NCI-H446 treated with DMSO at 0.1 percent for 48 hours (cell line): ENCODE measurements at regions not wholly inside any gene's neighbourhood (a gene's known extent, or its start where the extent isn't known, plus 50 kb on each side); places are given as distances from the start of the nearest gene placed in this dataset.
"Not testable (repeated sequence)": the region's sequence is repeated elsewhere in the genome, so short reads cannot be mapped to it uniquely, and the experiment has no call there.

Experiments used
- DNase-seq: peaks from one replicate; lab custom pipeline; 2025; lab: John Stamatoyannopoulos, UW

GRCh38 chr10:64732372-64732957 lies 1211.3 kb downstream of the REEP3 start:
- no peak for DNase-seq

DNA sequence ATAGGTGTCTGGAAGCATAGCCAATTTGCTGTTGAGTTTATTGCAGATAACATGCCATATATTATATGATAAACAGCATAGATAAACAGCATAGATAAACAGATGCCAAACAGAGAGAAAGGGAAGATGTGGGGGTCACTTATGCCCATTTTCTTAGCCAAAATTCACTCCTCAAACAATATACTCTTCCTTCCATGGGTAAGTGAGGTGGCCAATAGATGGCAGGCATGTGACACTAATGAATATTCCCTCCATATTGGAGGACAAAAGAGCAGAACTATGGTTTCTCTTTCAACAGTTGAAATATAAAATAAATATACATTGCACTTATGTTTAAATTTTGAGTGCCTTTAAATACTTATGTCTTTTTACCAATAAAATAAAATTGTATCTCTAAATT lies 1212.8 kb downstream of the REEP3 start:
- no peak for DNase-seq

- no peak for DNase-seq
Observed at GRCh38 chr10:64738462-64738861, 1217.3 kb downstream of the REEP3 start.

DNA sequence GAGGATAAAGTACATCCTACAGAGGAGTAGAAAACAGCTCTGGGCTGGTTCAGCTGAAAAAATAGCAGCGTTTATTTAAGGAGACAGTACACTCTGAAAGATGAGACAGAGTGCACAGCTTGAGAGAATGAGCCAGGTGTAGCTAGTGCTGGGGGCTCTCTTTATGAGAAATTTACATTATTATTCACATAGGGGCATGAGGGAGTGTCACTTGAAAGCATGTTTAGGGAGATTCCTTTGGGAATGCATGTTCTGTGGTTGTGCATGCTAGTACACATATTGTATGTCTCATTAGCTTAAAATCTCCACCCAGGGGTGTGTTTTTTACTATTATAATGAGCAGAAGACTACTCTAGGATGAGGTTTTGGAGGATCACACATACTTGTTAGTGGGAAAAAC lies 1224.4 kb downstream of the REEP3 start:
- no peak for DNase-seq

DNA sequence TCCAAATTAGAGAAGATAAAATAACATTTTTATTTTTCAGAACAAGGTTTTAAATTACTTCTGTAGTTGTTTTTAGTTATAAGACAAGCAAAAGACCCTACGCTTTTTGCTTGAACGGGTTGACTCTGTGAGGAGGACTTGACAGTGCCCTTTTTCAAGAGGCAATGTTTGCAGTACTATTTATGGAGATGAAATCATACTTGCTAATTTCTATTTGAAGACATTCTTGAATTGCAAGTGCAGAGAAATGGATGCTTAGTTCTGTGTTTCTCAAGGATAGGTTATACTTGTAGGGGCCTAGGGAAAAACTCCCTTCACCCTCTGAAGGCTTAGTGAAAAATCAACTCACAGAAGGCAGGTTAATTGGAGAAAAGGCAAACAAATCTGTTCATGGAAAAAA lies 1229.5 kb downstream of the REEP3 start:
- no peak for DNase-seq

- DNase-seq: no peak
Observed at GRCh38 chr10:64753516-64753915, 1232.3 kb downstream of the REEP3 start.

DNA sequence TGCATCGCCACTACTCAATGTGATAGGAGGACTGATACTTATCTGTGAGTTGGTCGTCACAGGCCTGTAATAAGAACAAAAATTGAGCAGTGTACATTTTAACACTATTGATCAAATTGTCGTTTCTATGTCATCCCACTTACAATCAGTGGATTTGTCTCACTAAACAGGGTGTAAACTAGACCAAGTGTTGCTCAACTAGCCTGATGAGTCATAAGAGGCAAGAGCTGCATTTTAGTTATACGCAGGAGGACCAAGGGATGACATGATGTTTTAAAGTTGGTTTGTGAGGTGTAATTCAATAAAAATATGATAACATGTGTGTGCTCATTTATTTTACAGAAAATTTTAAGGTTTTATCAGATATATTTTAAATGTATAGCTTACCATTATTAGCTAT lies 1239.2 kb downstream of the REEP3 start:
- no peak for DNase-seq

DNA sequence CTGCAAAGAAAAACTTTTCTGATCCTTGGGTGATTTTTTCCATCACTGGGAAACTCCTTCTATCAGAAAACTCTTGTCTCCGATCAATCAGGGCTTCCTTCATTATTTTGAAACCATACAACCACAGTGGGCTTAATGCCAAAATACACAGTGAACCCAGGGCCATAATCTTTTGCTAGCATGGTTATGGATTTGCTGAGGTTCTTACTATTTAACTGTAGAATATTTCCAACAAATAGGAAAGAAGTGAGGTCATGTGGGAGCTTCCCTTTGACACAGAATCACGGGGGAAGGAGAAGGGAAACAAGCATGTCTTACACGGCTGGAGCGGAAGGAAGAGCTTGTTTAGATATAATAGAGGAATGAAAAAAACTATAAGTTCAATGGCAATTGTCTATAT lies 1241.7 kb downstream of the REEP3 start:
- DNase-seq: no peak

DNA sequence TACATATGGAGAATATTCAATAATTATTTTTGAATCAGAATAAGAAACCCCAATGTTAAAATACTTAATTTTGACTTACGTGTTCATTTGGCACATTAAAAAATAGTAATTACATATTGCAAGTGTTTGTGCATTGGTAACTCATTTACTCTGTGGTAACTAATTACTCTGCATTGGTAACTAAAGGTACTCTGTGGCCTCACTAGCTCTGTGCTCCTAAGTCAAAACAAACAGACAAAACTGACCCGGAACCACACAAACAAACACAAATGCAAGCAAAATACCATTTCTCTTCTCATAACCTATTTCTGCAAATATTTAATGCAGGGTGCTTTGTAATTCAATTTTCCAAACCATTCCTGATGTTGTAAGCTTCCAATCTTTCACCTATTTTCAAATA lies 1244.3 kb downstream of the REEP3 start:
- no peak for DNase-seq

DNA sequence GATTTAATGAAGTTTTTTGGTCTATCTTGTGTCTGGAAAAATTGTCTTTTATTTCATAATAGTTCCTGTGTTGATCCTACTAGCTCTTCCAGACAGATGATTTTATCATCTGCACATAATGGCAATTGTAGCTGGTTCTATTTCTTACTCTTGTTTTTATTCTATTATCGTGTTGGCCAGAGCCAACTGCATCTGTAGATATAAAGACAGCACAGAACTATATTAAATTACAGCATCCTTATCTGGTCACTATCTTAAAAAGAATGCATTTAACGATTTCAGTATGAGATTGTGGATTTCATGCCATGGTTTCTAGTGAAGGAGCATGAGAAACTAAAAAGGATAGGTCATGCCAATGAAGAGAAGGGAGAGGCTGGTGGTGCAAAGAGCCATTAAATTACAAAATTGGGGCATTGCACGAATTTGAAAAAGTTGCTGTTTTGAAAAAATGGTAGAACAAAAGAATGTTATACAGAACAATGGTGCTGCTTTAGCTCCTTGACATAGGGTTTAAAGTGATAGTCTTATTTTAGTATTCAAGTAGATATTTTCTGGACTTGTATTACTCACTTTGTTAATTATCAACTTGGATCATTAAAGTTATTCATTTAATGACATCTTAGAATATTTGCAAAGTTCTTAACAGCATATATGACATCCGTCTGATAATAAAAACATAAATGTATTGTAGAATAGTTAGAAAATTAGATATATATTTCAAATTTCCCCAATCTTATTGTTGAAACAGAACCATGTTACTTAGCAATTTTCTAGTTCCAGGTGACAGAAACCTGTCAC lies 1250.3 kb downstream of the REEP3 start:
- DNase-seq: no peak

DNA sequence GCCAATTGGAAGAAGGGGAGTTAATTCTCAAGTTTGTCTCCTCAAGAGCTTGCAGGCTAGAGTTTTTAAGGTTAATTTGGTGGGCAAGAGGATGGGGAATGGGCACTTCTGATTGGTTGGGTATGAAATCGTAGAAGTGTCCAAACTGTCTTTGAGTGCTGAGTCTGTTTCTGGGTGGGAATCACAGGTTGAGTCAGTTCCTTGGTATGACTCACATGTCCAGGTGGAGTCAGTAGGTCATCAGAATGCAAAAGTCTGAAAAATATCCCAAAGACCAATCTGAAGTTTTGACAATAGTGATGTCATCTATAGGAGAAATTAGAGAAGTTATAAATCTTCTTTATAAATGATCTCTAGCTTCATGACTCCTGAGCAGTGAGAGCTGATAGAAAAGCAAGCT lies 1252.2 kb downstream of the REEP3 start:
- no peak for DNase-seq

DNA sequence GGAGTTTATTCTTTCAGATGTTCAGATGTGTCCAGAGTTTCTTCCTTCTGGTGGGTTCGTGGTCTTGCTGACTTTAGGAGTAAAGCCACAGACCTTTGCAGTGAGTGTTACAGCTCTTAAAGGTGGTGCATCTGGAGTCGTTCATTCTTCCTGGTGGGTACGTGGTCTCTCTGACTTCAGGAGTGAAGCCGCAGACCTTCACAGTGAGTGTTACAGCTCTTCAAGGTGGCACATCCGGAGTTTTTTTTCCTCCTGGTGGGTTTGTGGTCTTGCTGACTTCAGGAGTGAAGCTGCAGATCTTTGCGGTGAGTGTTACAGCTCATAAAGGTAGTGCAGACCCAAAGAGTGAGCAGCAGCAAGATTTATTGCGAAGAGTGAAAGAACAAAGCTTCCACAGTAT lies 1263.2 kb downstream of the REEP3 start:
- not testable (repeated sequence) for DNase-seq

DNA sequence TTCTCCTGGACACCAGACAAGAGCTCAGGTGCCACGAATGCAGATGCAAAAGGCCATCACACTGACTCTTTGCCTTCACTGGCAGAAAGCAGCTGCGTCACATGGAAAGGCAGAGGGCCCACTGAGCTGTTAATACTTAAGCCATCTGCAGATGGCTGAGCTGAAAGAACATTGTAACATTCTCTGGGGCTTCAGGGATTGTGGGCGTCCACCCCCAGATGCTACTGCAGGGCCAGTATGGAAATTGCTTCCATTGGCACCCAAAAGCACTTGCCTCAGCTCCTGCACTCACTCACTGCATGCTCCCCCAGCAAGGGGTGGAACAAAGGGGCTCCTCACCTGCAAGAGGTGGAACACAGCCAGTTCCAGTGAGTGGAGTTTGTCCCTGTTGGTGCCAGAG lies 1264.6 kb downstream of the REEP3 start:
- DNase-seq: no peak

DNA sequence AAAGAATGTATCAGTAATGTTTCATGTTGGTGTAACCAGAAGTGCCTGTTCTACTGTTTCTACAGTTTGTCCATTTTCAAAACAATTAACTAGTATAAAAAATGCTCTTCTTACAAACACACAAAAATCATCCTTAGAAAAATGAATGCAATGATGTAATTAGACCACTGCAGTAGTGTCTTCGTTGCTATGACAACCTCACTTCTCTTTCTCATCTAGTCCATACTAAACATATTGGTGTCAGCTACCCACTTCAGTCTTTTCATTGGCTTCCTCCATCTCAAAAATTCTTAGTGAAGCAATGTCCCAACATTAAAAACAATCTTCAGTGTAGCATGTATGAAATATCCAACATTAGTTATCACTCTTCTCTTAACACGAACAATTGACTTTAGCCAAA lies 1265.8 kb downstream of the REEP3 start:
- no peak for DNase-seq

DNA sequence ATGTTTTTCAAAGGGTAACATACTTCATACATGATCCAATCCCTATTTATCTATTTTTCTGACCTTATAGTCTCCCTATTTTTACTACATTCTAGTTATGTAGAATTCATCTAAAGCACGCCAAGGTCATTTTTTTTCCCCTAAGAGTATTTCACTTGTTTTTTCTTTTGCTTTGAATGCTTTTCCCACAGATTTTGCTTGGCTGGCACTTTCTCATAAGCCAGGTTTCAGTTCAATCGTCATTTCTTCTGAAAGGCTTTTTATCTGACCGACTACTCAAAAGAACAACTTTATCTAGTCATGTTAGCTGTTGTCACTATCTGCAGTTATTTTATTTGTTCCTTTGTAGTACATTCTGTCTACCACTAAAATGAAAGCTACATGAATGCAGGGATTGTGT lies 1274.6 kb downstream of the REEP3 start:
- no peak for DNase-seq

- DNase-seq: no peak
Observed at GRCh38 chr10:64798297-64798696, 1277.1 kb downstream of the REEP3 start.

- DNase-seq: not testable (repeated sequence)
Observed at GRCh38 chr10:64808233-64808632, 1287.0 kb downstream of the REEP3 start.

DNA sequence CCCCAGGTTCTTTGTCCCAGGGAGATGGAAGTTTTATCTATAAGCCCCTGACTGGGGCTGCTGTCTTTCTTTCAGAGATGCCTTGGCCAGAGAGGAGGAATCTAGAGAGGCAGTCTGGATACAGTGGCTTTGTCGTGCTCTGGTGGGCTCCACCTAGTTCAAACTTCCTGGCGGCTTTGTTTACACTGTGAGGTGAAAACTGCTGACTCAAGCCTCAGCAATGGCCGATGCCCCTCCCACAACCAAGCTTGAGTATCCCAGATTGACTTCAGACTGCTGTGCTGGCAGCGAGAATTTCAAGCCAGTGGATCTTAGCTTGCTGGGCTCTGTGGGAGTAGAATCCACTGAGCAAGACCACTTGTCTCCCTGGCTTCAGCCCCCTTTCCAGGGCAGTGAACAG lies 1288.8 kb downstream of the REEP3 start:
- not testable (repeated sequence) for DNase-seq

DNA sequence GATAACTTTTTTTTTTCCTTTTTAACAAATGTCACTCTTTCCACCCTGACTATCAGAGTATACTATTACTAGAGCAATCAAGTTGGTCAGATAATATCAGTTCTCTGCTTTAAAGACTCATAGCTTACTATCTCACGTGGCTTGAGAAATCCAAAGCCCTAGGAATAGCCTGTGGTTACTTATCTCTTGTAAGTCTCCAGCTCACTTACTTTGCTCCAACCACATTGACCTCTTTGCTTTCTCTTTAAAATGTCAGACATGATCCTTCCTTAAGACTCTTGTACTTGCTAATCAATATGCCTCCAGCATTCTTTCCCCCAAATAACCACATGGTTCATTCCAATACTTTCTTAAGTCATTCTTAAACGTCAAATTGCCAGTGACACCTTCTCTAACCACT lies 1292.2 kb downstream of the REEP3 start:
- no peak for DNase-seq

- no peak for DNase-seq
Observed at GRCh38 chr10:64814201-64814600, 1293.0 kb downstream of the REEP3 start.

DNA sequence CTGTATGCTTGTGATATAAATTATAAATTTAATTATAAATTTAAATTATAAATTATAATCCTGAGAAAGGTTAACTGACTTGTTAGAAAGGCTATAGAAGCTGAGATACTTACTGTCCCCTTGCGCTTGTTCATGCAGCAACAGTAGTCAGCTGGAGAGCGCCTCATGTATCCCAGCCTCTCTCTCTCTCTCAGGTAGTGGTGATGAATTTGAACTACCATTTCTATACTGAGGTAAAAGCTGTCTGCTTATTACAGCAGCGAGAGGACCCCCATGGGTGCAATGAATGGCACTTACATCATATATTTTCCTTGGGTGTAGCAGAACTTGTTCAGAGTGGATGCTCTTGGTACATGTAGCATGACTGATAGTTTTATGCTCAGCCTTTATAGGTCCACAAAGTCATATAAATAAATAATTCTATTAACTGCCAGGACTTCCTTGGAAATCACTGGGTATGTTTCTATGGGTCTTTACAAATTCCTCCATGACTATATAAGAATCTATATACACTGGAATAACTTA lies 1308.7 kb downstream of the REEP3 start:
- DNase-seq: no peak

DNA sequence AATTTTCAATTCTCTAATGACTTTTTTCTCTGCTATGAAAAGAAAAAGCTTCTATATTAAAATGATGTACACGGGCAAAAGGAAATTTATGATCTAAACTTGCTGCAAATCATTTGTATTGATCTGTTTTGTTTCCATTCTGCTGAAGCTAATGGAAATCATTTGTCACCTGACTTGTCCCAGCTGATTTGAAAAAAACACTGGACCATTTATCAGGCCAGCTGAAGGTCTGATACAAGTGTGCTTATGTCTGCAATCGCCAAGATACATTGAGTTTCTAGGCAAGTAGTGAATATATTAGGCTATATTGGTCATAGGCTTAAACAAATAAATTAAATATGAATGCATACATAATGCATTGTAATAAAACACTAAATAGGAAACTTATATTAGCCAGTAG lies 1309.7 kb downstream of the REEP3 start:
- DNase-seq: no peak

DNA sequence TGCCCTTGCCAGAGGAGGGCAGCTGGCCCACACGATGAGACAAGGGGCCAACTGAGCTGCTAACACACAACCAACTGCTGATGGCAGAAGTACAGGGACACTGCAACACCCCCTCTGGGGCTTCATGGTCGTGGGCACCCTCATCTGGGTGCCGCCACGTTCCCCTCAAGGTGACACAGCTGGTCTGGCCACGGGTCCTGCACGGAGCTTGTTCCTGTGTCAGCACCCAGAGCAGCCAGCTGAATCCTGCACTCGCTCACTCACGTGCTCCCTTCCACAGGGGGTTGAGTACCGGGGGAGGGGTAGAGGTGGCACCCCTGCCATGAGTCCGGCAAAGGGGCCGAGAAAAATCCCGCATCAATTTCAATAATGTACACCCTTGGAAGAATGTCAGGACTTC lies 1319.1 kb downstream of the REEP3 start:
- no peak for DNase-seq

DNA sequence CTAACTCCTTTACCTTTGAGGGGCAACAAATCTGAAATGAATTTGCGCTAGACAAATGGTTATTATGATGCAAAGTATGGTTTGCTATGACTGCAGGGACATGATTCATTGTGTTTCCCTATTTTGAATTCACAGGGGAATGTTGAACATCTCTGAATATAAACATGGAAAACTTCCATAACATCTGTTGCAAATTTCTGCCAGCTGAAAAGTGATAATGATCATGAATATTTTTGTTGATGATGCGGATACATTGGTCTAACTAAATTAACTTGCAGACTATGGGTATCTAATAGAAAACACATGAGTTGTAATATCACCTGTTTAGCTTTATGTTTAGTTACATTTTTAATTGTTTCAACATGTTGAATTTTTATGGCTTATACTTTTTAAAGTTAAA lies 1325.5 kb downstream of the REEP3 start:
- no peak for DNase-seq
